ENCODE measurements at regions not wholly inside any gene's neighbourhood (a gene's known extent, or its start where the extent isn't known, plus 50 kb on each side); places are given as distances from the start of the nearest gene placed in this dataset.

GRCh38 chr4:62263454-62263853 is 1063.3 kb downstream of the ADGRL3 start:
- TF ChIP-seq SNAPC5 (CRISPR knock-in tag; IDR thresholded peaks at IDR 0.05; ENCODE audit: borderline replicate concordance): no peak
- TF ChIP-seq, protein P1, sequence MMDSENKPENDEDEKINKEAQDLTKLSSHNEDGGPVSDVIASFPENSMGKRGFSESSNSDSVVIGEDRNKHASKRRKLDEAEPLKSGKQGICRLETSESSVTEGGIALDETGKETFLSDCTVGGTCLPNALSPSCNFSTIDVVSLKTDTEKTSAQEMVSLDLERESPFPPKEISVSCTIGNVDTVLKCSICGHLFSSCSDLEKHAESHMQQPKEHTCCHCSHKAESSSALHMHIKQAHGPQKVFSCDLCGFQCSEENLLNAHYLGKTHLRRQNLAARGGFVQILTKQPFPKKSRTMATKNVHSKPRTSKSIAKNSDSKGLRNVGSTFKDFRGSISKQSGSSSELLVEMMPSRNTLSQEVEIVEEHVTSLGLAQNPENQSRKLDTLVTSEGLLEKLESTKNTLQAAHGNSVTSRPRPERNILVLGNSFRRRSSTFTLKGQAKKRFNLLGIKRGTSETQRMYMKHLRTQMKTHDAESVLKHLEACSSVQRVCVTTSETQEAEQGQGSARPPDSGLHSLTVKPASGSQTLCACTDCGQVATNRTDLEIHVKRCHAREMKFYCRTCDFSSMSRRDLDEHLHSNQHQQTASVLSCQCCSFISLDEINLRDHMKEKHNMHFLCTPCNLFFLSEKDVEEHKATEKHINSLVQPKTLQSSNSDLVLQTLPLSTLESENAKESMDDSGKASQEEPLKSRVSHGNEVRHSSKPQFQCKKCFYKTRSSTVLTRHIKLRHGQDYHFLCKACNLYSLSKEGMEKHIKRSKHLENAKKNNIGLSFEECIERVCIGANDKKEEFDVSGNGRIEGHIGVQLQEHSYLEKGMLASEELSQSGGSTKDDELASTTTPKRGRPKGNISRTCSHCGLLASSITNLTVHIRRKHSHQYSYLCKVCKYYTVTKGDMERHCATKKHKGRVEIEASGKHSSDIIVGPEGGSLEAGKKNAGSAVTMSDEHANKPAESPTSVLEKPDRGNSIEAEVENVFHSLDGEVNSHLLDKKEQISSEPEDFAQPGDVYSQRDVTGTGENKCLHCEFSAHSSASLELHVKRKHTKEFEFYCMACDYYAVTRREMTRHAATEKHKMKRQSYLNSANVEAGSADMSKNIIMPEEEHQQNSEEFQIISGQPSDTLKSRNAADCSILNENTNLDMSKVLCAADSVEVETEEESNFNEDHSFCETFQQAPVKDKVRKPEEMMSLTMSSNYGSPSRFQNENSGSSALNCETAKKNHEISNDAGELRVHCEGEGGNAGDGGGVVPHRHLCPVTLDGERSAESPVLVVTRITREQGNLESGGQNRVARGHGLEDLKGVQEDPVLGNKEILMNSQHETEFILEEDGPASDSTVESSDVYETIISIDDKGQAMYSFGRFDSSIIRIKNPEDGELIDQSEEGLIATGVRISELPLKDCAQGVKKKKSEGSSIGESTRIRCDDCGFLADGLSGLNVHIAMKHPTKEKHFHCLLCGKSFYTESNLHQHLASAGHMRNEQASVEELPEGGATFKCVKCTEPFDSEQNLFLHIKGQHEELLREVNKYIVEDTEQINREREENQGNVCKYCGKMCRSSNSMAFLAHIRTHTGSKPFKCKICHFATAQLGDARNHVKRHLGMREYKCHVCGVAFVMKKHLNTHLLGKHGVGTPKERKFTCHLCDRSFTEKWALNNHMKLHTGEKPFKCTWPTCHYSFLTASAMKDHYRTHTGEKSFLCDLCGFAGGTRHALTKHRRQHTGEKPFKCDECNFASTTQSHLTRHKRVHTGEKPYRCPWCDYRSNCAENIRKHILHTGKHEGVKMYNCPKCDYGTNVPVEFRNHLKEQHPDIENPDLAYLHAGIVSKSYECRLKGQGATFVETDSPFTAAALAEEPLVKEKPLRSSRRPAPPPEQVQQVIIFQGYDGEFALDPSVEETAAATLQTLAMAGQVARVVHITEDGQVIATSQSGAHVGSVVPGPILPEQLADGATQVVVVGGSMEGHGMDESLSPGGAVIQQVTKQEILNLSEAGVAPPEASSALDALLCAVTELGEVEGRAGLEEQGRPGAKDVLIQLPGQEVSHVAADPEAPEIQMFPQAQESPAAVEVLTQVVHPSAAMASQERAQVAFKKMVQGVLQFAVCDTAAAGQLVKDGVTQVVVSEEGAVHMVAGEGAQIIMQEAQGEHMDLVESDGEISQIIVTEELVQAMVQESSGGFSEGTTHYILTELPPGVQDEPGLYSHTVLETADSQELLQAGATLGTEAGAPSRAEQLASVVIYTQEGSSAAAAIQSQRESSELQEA (CRISPR knock-in tag; IDR thresholded peaks at IDR 0.05; ENCODE audit: not compliant biosample characterization): no peak
- TF ChIP-seq NFIC (IDR thresholded peaks at IDR 0.05; ENCODE audit: low read length): no peak
- TF ChIP-seq MAFF (IDR thresholded peaks at IDR 0.05; ENCODE audit: low read depth, low read length): no peak
- no peak for TF ChIP-seq ZBTB49 (CRISPR knock-in tag; IDR thresholded peaks at IDR 0.05; ENCODE audit: borderline replicate concordance)
- no peak for TF ChIP-seq ETV6 (CRISPR knock-in tag; conservative IDR thresholded peaks at IDR 0.05)
- TF ChIP-seq KDM4B (CRISPR knock-in tag; IDR thresholded peaks at IDR 0.05): no peak
- no peak for TF ChIP-seq ZBTB7B (CRISPR knock-in tag; IDR thresholded peaks at IDR 0.05)
- no peak for TF ChIP-seq MAFK (conservative IDR thresholded peaks at IDR 0.05 in 1 of 2, IDR thresholded peaks at IDR 0.05 in 1 of 2; ENCODE audit: low read length in 2 of 2)
- no peak for TF ChIP-seq STAT6 (CRISPR knock-in tag; IDR thresholded peaks at IDR 0.05; ENCODE audit: borderline replicate concordance)

Measured in HepG2 (cell line).